LNCAP (cell line): ENCODE measurements at regions not wholly inside any gene's neighbourhood (a gene's known extent, or its start where the extent isn't known, plus 50 kb on each side); places are given as distances from the start of the nearest gene placed in this dataset.

Experiments used
- CTCF ChIP-seq: fragments of 450-650 bp; IDR thresholded peaks from 2 replicates; pipeline ENCODE4 v1.5.1; 2017; ENCODE audit warnings: mild to moderate bottlenecking

GRCh38 chr2:104769096-104769495 lies 84.8 kb upstream of the POU3F3 start:
- no peak for TF ChIP-seq CTCF

GRCh38 chr2:104772996-104773395 lies 80.9 kb upstream of the POU3F3 start:
- no peak for TF ChIP-seq CTCF

- TF ChIP-seq CTCF = no peak
These were observed 79.3 kb upstream of the POU3F3 start for GRCh38 chr2:104774631-104775030.

- TF ChIP-seq CTCF = no peak
These were observed 76.2 kb upstream of the POU3F3 start for GRCh38 chr2:104777721-104778120.

GRCh38 chr2:104781151-104781550 lies 72.8 kb upstream of the POU3F3 start:
- TF ChIP-seq CTCF = no peak

GRCh38 chr2:104784264-104784663 lies 69.7 kb upstream of the POU3F3 start:
- TF ChIP-seq CTCF = no peak

GRCh38 chr2:104786204-104786603 lies 67.7 kb upstream of the POU3F3 start:
- no peak for TF ChIP-seq CTCF

GRCh38 chr2:104786821-104787220 lies 67.1 kb upstream of the POU3F3 start:
- no peak for TF ChIP-seq CTCF
